ENCODE measurements at regions not wholly inside any gene's neighbourhood (a gene's known extent, or its start where the extent isn't known, plus 50 kb on each side); places are given as distances from the start of the nearest gene placed in this dataset.

GRCh38 chr15:47390208-47390765 lies 327.0 kb upstream of the SEMA6D start:
- POLR2A ChIA-PET (ENCODE audit: partially characterized antibody): no interaction called here
- FAIRE-seq: no peak

More at GRCh38 chr15:47390208-47390765, 327.0 kb upstream of the SEMA6D start:
- Histone ChIP-seq H2BK120ac (replicated peaks; ENCODE audit: low read depth, low read length) (no peak overlapping the region), H3K23me2 (ENCODE audit: low read depth, low read length) (no peaks in the 10 kb centered on the region), H3K4me1 (replicated peaks in 1 of 4; ENCODE audit: control insufficient read depth in 3 of 4, insufficient read depth in 4 of 4, low read length in 3 of 4) (peaks cover 0 to 6% (median 1%) of the 10 kb centered on the region in 4 experiments; a peak in 2 of 7 replicates), H3K4me2 (ENCODE audit: insufficient read depth in 1 of 2, low read depth in 2 of 2, low read length in 2 of 2) (no peak overlapping the region), H3K27ac (ENCODE audit: low read depth, low read length) (no peak overlapping the region), H4K5ac (ENCODE audit: insufficient read length, low read depth, low read length) (no peak overlapping the region), H3K9me3 (ENCODE audit: insufficient read depth in 2 of 2, low read depth in 1 of 2, low read length in 1 of 2) (no peaks in the 10 kb centered on the region), H3K56ac (replicated peaks; ENCODE audit: insufficient read length, low read depth, low read length) (no peak overlapping the region), H3K4me3 (ENCODE audit: extremely low read depth in 1 of 4, insufficient read depth in 2 of 4, low read depth in 3 of 4, low read length in 4 of 4) (no peak overlapping the region), H2BK5ac (ENCODE audit: low read depth, low read length) (no peak overlapping the region), H2BK15ac (ENCODE audit: low read length) (no peak overlapping the region), H4K20me1 (replicated peaks in 1 of 2; ENCODE audit: control insufficient read depth in 1 of 2, insufficient read depth in 2 of 2, low read length in 2 of 2) (no peaks in the 10 kb centered on the region), H2BK12ac (ENCODE audit: low read depth, low read length) (no peak overlapping the region), H2AFZ (ENCODE audit: low read length) (no peak overlapping the region), H3K23ac (ENCODE audit: insufficient read length) (no peak overlapping the region), H3K4ac (replicated peaks; ENCODE audit: insufficient read length, low read depth, low read length) (no peak overlapping the region), H3K9ac (replicated peaks in 1 of 4; ENCODE audit: extremely low read depth in 1 of 4, low read depth in 3 of 4, low read length in 3 of 4) (no peak overlapping the region), H3K36me3 (ENCODE audit: control insufficient read depth in 2 of 4, insufficient read depth in 4 of 4, low read length in 3 of 4) (no peaks in the 10 kb centered on the region), H3K79me1 (ENCODE audit: low read depth, low read length) (no peaks in the 10 kb centered on the region), H3K27me3 (replicated peaks in 1 of 4; ENCODE audit: control insufficient read depth in 3 of 4, extremely low read depth in 1 of 4, insufficient read depth in 3 of 4, low read length in 3 of 4) (no peaks in the 10 kb centered on the region), H2AK5ac (ENCODE audit: low read depth, low read length) (no peak overlapping the region), H3K18ac (ENCODE audit: extremely low read depth, low read length) (no peak overlapping the region), H2BK20ac (ENCODE audit: low read length) (no peak overlapping the region), H4K91ac (replicated peaks; ENCODE audit: insufficient read length, low read length) (no peak overlapping the region), H3K79me2 (ENCODE audit: control insufficient read depth in 1 of 2, insufficient read depth in 2 of 2, low read length in 2 of 2) (no peaks in the 10 kb centered on the region), H4K8ac (ENCODE audit: extremely low read depth, insufficient read depth, low read length) (no peak overlapping the region), H3K14ac (ENCODE audit: insufficient read length) (no peak overlapping the region)
- TF ChIP-seq SRF (IDR thresholded peaks at IDR 0.05; ENCODE audit: low read depth, low read length) (no peak), SUZ12 (IDR thresholded peaks at IDR 0.05; ENCODE audit: low read length) (no peak), CEBPB (IDR thresholded peaks at IDR 0.05; ENCODE audit: low read depth, low read length) (no peak), EGR1 (IDR thresholded peaks at IDR 0.05; ENCODE audit: borderline replicate concordance, low read depth, low read length) (no peak), CBX8 (IDR thresholded peaks at IDR 0.05; ENCODE audit: borderline replicate concordance, low read depth, low read length) (no peak), BRCA1 (IDR thresholded peaks at IDR 0.05; ENCODE audit: low read depth, low read length) (no peak), SIRT6 (IDR thresholded peaks at IDR 0.05; ENCODE audit: low read length) (no peak), TEAD4 (IDR thresholded peaks at IDR 0.05; ENCODE audit: low read depth, low read length) (no peak), CHD1 (IDR thresholded peaks at IDR 0.05; ENCODE audit: low read depth, low read length) (no peak)
- DNase-seq (ENCODE audit: low read depth in 1 of 2, low spot score in 2 of 2): no peak
- 82% methylated on average over 2 of the region's 2 CpGs; no CpG with 5 or more reads in 1 of the 2 experiments for WGBS, 2 experiments (ENCODE audit: extremely low coverage in 1 of 2, insufficient coverage in 1 of 2, insufficient read length in 1 of 2, insufficient replicate concordance in 2 of 2, low coverage in 1 of 2, low lambda C conversion rate in 2 of 2, missing lambda C conversion rate in 1 of 2)
- CTCF ChIA-PET (ENCODE audit: partially characterized antibody): interaction anchor here (0.6 to 3.9 kb wide), 5 partner anchors 15 to 195 kb away, joined by 3 to 16 read pairs (median 4); no protein-coding TSS in a partner anchor

Measured in H1 (cell line).